ENCODE measurements at regions not wholly inside any gene's neighbourhood (a gene's known extent, or its start where the extent isn't known, plus 50 kb on each side); places are given as distances from the start of the nearest gene placed in this dataset.

DNA sequence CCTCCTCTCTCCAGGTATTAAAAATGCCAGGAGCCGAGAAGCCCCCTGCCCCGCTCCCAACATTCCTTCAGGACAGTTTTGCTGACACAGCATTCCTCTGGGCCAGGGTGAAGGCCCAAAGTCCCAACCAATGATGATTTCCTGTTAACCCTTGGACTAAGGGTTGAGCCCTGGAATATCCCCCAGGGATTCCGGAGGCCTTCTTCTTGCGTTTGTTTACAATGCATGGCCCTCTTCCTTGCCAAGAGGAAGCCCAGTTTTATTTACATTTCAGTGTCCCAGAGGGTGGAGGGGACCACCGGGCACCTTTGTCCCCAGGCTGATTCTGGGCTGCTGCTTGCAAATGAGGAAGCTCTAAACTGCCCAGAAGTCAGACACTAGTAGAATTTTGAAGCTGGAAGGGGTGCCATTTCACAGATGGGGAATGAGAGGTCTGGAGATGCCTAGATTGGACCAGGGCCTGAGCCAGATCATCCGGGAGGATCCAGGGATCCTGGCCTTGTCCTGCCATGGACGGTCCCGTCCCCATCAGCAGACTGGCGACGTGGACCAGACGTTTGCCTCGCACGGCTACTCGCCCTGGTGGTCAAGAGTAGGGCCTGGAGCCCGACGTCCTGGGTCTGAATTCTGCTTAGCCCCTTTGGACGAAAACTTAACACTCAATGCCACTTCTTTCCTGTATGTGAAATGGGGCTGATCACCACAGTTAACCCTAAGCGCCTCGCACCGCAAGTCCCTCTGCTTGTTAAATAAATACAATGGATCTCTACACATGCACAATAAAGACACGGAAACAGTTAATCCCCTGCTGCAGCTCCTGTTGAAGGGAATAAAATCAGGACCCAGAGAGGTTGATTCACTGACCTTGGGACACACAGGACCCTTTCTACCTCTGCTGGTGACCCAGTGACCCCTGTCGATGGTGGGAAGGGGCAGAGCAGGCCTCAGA, 55.6 kb upstream of the CIBAR2 start:
- no peak overlapping the region for H3K4me3 ChIP-seq (ENCODE audit: low read length)
- no peaks in the 10 kb centered on the region for H3K4me1 ChIP-seq (ENCODE audit: control insufficient read depth, low read length)
- no peaks in the 10 kb centered on the region for H3K9me2 ChIP-seq (replicated peaks; ENCODE audit: control insufficient read depth, low read length)
- no peak overlapping the region for H3K4me2 ChIP-seq (ENCODE audit: low read length)
- TF ChIP-seq EZH2phosphoT487 (IDR thresholded peaks at IDR 0.05; ENCODE audit: borderline replicate concordance, low read length) = no peak
- TF ChIP-seq, protein P1, sequence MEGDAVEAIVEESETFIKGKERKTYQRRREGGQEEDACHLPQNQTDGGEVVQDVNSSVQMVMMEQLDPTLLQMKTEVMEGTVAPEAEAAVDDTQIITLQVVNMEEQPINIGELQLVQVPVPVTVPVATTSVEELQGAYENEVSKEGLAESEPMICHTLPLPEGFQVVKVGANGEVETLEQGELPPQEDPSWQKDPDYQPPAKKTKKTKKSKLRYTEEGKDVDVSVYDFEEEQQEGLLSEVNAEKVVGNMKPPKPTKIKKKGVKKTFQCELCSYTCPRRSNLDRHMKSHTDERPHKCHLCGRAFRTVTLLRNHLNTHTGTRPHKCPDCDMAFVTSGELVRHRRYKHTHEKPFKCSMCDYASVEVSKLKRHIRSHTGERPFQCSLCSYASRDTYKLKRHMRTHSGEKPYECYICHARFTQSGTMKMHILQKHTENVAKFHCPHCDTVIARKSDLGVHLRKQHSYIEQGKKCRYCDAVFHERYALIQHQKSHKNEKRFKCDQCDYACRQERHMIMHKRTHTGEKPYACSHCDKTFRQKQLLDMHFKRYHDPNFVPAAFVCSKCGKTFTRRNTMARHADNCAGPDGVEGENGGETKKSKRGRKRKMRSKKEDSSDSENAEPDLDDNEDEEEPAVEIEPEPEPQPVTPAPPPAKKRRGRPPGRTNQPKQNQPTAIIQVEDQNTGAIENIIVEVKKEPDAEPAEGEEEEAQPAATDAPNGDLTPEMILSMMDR (IDR thresholded peaks at IDR 0.05; ENCODE audit: low read depth, low read length, poor library complexity, severe bottlenecking) = no peak
- no peak overlapping the region for H3K27ac ChIP-seq (ENCODE audit: low read depth, low read length)
- H3K9me3 ChIP-seq (ENCODE audit: control insufficient read depth, insufficient read depth, low read length) = no peaks in the 10 kb centered on the region
- no peaks in the 10 kb centered on the region for H3F3A ChIP-seq (ENCODE audit: control insufficient read depth, insufficient read depth)
- H3K79me2 ChIP-seq (ENCODE audit: control insufficient read depth, low read length) = no peaks in the 10 kb centered on the region
- H3K36me3 ChIP-seq (ENCODE audit: control insufficient read depth, low read length) = no peaks in the 10 kb centered on the region
- no peaks in the 10 kb centered on the region for H3K27me3 ChIP-seq (ENCODE audit: control insufficient read depth, low read length)
- H4K20me1 ChIP-seq (ENCODE audit: control insufficient read depth, insufficient read depth, low read depth, low read length) = no peaks in the 10 kb centered on the region

DNA sequence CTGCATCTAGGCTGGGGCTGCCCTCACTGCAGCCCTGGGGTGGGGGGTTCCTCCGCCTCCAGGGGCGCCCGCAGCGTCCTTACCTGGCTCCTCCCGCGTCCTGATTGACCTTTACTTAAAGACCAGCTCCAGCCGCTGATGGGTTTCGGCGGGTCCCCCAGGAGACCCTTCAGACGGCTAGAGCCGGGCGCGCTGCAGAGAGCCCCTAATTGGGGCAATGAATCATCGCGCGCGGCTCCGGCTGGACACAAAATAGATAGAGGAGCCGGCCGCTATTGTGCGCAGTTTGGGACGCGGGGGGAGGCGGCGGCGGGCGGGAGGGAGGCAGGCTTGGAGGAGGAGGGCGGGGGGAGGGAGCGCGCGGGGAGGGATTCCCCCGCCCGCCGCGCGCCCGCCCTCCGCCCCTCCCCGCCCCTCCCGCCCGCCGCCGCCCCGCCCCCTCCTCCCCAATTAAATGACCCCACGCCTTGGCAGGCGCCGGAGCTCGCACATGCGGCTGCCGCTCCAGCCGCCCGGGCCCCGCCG, 56.5 kb upstream of the CIBAR2 start:
- H3K4me2 ChIP-seq (ENCODE audit: low read length) = no peak overlapping the region
- TF ChIP-seq EZH2phosphoT487 (IDR thresholded peaks at IDR 0.05; ENCODE audit: borderline replicate concordance, low read length) = no peak
- TF ChIP-seq, protein P1 (IDR thresholded peaks at IDR 0.05; ENCODE audit: low read depth, low read length, poor library complexity, severe bottlenecking) = no peak
- no peaks in the 10 kb centered on the region for H3F3A ChIP-seq (ENCODE audit: control insufficient read depth, insufficient read depth)
- peaks cover 4% of the 10 kb centered on the region; the same call in 1 of the 2 replicates for H3K27me3 ChIP-seq (ENCODE audit: control insufficient read depth, low read length)
- no peaks in the 10 kb centered on the region for H3K4me1 ChIP-seq (ENCODE audit: control insufficient read depth, low read length)
- no peaks in the 10 kb centered on the region for H3K79me2 ChIP-seq (ENCODE audit: control insufficient read depth, low read length)
- no peak overlapping the region for H3K4me3 ChIP-seq (ENCODE audit: low read length)
- H3K9me3 ChIP-seq (ENCODE audit: control insufficient read depth, insufficient read depth, low read length) = no peaks in the 10 kb centered on the region
- no peak overlapping the region for H3K27ac ChIP-seq (ENCODE audit: low read depth, low read length)
- no peaks in the 10 kb centered on the region for H4K20me1 ChIP-seq (ENCODE audit: control insufficient read depth, insufficient read depth, low read depth, low read length)
- no peaks in the 10 kb centered on the region for H3K9me2 ChIP-seq (replicated peaks; ENCODE audit: control insufficient read depth, low read length)
- H3K36me3 ChIP-seq (ENCODE audit: control insufficient read depth, low read length) = no peaks in the 10 kb centered on the region

DNA sequence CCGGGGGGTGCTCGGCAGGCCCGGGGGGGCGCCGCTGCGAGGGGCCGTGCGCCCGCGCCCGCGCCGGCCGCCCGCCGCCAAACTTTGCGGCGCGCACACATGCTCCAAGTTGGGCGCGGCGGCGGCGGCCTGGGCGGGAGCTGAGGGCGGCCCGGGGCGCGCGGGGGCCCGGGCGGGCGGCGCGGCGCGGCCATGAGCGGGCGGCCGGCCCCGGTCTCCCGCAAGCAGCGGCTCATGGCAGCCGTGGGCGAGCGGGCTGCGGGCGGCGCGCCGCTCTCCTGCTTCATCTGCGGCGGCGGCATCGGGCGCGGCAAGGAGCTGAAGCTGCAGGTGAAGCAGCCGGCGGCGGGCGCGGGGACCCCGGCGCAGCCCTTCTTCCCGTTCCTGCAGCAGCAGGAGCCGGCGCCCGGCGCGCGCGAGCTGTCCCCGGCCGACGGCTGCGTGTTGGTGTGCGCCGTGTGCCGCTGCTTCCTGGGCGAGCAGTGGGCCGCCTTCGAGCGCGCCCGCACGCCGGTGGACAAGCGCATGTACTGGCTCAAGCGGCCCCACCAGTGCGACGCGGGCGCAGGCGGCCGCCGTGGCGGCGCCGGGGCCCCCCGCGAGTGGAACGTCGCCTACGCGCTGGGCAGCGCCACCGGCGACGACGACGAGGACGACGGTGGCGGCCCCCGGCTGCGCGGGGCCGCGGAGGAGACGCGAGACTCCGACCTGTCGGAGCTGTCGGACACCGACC, 57.2 kb upstream of the CIBAR2 start:
- no peak overlapping the region for H3K4me2 ChIP-seq (ENCODE audit: low read length)
- no peaks in the 10 kb centered on the region for H3K4me1 ChIP-seq (ENCODE audit: control insufficient read depth, low read length)
- H3K27me3 ChIP-seq (ENCODE audit: control insufficient read depth, low read length) = peaks cover 4% of the 10 kb centered on the region; the same call in 1 of the 2 replicates
- H3K9me2 ChIP-seq (replicated peaks; ENCODE audit: control insufficient read depth, low read length) = no peaks in the 10 kb centered on the region
- H3K27ac ChIP-seq (ENCODE audit: low read depth, low read length) = no peak overlapping the region
- TF ChIP-seq EZH2phosphoT487 (IDR thresholded peaks at IDR 0.05; ENCODE audit: borderline replicate concordance, low read length) = no peak
- TF ChIP-seq, protein P1 (IDR thresholded peaks at IDR 0.05; ENCODE audit: low read depth, low read length, poor library complexity, severe bottlenecking) = no peak
- no peaks in the 10 kb centered on the region for H3K79me2 ChIP-seq (ENCODE audit: control insufficient read depth, low read length)
- no peaks in the 10 kb centered on the region for H4K20me1 ChIP-seq (ENCODE audit: control insufficient read depth, insufficient read depth, low read depth, low read length)
- no peaks in the 10 kb centered on the region for H3K36me3 ChIP-seq (ENCODE audit: control insufficient read depth, low read length)
- no peaks in the 10 kb centered on the region for H3K9me3 ChIP-seq (ENCODE audit: control insufficient read depth, insufficient read depth, low read length)
- no peaks in the 10 kb centered on the region for H3F3A ChIP-seq (ENCODE audit: control insufficient read depth, insufficient read depth)
- no peak overlapping the region for H3K4me3 ChIP-seq (ENCODE audit: low read length)
